GM13976 (cell line): ENCODE measurements at regions not wholly inside any gene's neighbourhood (a gene's known extent, or its start where the extent isn't known, plus 50 kb on each side); places are given as distances from the start of the nearest gene placed in this dataset.

Experiments used
- DNase-seq: peaks from one replicate; pipeline ENCODE4 v3.0.0; 2012; ENCODE audit warnings: low spot score
- CTCF ChIP-seq: IDR thresholded peaks from 2 replicates; pipeline ENCODE4 v1.5.1; 2012; ENCODE audit warnings: borderline replicate concordance, mild to moderate bottlenecking; ENCODE audit not compliant: insufficient read depth; ENCODE audit errors: extremely low read depth, missing control alignments, control extremely low read depth
- in situ Hi-C: fragments of 300-500 bp; cut with MboI; formaldehyde crosslinking; loops from one replicate; pipeline ENCODE4 v1.12.0; 2022; ENCODE audit warnings: low sequenced_read_pairs, mixed read lengths, inconsistent platforms; ENCODE audit not compliant: unreplicated experiment

GRCh38 chr11:11036185-11036847 is 178.5 kb upstream of the ZBED5 start:
- DNase-seq, result no peak
- no peak for TF ChIP-seq CTCF
- in situ Hi-C loops, result loop anchor here (25.0 kb wide), 1 partner anchor 226 kb away; no protein-coding TSS in a partner anchor

- in situ Hi-C loops, result loop anchor here (25.0 kb wide), 1 partner anchor 227 kb away; no protein-coding TSS in a partner anchor
- DNase-seq, result no peak
- TF ChIP-seq CTCF, result no peak
Observed at GRCh38 chr11:11035331-11035730, 177.5 kb upstream of the ZBED5 start.

GRCh38 chr11:11034476-11034875 is 176.6 kb upstream of the ZBED5 start:
- in situ Hi-C loops, result loop anchor here (25.0 kb wide), 1 partner anchor 228 kb away; no protein-coding TSS in a partner anchor
- no peak for DNase-seq
- no peak for TF ChIP-seq CTCF

GRCh38 chr11:11032066-11032465 is 174.2 kb upstream of the ZBED5 start:
- no peak for TF ChIP-seq CTCF
- in situ Hi-C loops, result loop anchor here (25.0 kb wide), 1 partner anchor 230 kb away; no protein-coding TSS in a partner anchor
- DNase-seq, result no peak

GRCh38 chr11:11029027-11029426 is 171.2 kb upstream of the ZBED5 start:
- in situ Hi-C loops, result loop anchor here (10.0 to 25.0 kb wide), 3 partner anchors 233 to 756 kb away; no protein-coding TSS in a partner anchor
- DNase-seq, result no peak
- no peak for TF ChIP-seq CTCF

GRCh38 chr11:11028017-11028692 is 170.3 kb upstream of the ZBED5 start:
- TF ChIP-seq CTCF, result peak; percentile 78
- DNase-seq, result peak; percentile 44
- in situ Hi-C loops, result loop anchor here (10.0 to 25.0 kb wide), 3 partner anchors 233 to 757 kb away; no protein-coding TSS in a partner anchor
